ENCODE measurements at regions not wholly inside any gene's neighbourhood (a gene's known extent, or its start where the extent isn't known, plus 50 kb on each side); places are given as distances from the start of the nearest gene placed in this dataset.

DNA sequence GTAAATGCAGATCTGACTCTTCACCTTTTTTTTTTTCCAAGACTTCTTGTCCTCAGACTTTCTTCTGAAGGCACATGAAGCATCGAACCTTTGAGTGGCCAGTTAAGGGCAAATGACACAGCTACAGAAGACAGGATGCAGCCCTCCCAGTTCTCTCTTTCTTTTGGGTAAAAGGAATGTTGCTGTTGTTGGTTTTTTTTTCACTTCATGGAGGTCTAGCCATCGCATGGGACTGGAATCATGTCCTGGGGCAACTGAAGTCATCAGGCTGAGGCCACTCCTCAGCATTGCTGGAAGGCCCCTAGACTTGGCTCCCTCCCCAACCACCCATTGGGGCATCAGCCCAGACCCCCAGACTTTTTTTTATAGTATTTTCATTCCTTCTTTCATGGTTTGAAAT lies 896.5 kb downstream of the SORCS1 start:
- TF ChIP-seq POLR2AphosphoS5 (IDR thresholded peaks at IDR 0.05) = no peak
- TF ChIP-seq POLR2A (IDR thresholded peaks at IDR 0.05; ENCODE audit: low read depth) = no peak

All from esophagus muscularis mucosa (tissue), 2 donors.